Smooth muscle cell (in vitro differentiated cells): ENCODE measurements at regions not wholly inside any gene's neighbourhood (a gene's known extent, or its start where the extent isn't known, plus 50 kb on each side); places are given as distances from the start of the nearest gene placed in this dataset.

Source experiments
- DNase-seq: peaks from one replicate; lab custom pipeline; 2025; ENCODE audit not compliant: unreplicated experiment; lab: John Stamatoyannopoulos, UW
- H2AFZ ChIP-seq: fragments of 200-600 bp; sonication (generic); 2 replicates; pipeline ENCODE4 v1.6.0; 2016; ENCODE audit warnings: antibody characterized with exemption, low read depth, mild to moderate bottlenecking
- H3F3A ChIP-seq: fragments of 200-600 bp; sonication (generic); 2 replicates; pipeline ENCODE4 v1.6.0; 2017; ENCODE audit warnings: antibody characterized with exemption, low read depth
- H3K27ac ChIP-seq: fragments of 200-600 bp; sonication (generic); 2 replicates; pipeline ENCODE4 v1.5.1; 2016; ENCODE audit warnings: low read depth, mild to moderate bottlenecking
- H3K27me3 ChIP-seq: fragments of 200-600 bp; sonication (generic); 2 replicates; pipeline ENCODE4 v1.6.1; 2016; ENCODE audit warnings: low read depth, mild to moderate bottlenecking
- H3K36me3 ChIP-seq: fragments of 200-600 bp; sonication (generic); 2 replicates; pipeline ENCODE4 v1.5.1; 2016; ENCODE audit warnings: low read depth
- H3K4me1 ChIP-seq: fragments of 200-600 bp; sonication (generic); 2 replicates; pipeline ENCODE4 v1.5.1; 2016; ENCODE audit warnings: low read depth
- H3K4me2 ChIP-seq: fragments of 200-600 bp; sonication (generic); 2 replicates; pipeline ENCODE4 v1.6.0; 2016; ENCODE audit warnings: mild to moderate bottlenecking
- H3K4me3 ChIP-seq: fragments of 200-600 bp; sonication (generic); 2 replicates; pipeline ENCODE4 v1.5.1; 2016; ENCODE audit warnings: mild to moderate bottlenecking
- H3K79me2 ChIP-seq: fragments of 200-600 bp; sonication (generic); 2 replicates; pipeline ENCODE4 v1.6.0; 2016; ENCODE audit warnings: low read depth, mild to moderate bottlenecking
- H3K9ac ChIP-seq: fragments of 200-600 bp; sonication (generic); 2 replicates; pipeline ENCODE4 v1.6.0; 2016; ENCODE audit warnings: low read depth
- H3K9me3 ChIP-seq: fragments of 200-600 bp; sonication (generic); replicated peaks from 2 replicates; pipeline ENCODE4 v1.5.1; 2016; ENCODE audit warnings: low read depth
- H4K20me1 ChIP-seq: fragments of 200-600 bp; sonication (generic); 2 replicates; pipeline ENCODE4 v1.6.0; 2016; ENCODE audit warnings: low read depth
- WGBS: methylation state at CpG from one replicate; pipeline ENCODE4 v1.1.7; 2016; ENCODE audit warnings: low lambda C conversion rate; 5-methylcytosine and 5-hydroxymethylcytosine counted together
- TF ChIP-seq, protein P1 (sequence below): fragments of 200-600 bp; sonication (generic); IDR thresholded peaks from 2 replicates; pipeline ENCODE4 v1.5.1; 2017; ENCODE audit warnings: borderline replicate concordance, mild to moderate bottlenecking, antibody characterized with exemption; ENCODE audit not compliant: insufficient read depth, poor library complexity, severe bottlenecking

DNA sequence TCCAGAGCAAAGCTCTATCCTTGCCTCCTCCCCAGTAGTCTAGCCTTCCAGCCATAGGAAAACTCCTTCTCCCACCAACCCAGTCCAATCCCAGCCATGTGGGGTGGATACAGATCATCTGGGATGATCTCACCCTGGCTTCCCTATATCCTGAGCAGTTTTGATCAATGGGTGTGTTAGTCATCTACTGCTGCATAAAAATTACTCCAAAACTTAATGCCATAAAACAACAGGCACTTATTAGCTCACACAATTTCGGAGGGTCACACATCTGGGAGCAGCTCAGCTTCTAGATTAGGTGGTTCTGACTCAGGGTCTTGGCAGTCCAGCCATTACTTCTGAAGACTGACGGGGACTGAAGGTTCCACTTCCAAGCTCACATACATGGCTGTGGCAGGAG, 190.4 kb downstream of the SPP2 start:
- WGBS: 37% methylated on average over 2 of the region's 2 CpGs
- no peaks in the 10 kb centered on the region for H3K27me3 ChIP-seq
- no peak overlapping the region for H3K9ac ChIP-seq
- H3K4me2 ChIP-seq: no peak overlapping the region
- H3K9me3 ChIP-seq: no peaks in the 10 kb centered on the region
- H3K27ac ChIP-seq: peak overlapping the region; percentile 80
- H3K4me1 ChIP-seq: peaks cover 26% of the 10 kb centered on the region
- H3F3A ChIP-seq: peaks cover 3% of the 10 kb centered on the region
- DNase-seq: no peak
- no peaks in the 10 kb centered on the region for H3K79me2 ChIP-seq
- H2AFZ ChIP-seq: no peak overlapping the region
- no peaks in the 10 kb centered on the region for H4K20me1 ChIP-seq
- no peaks in the 10 kb centered on the region for H3K36me3 ChIP-seq
- H3K4me3 ChIP-seq: no peak overlapping the region
- TF ChIP-seq, protein P1, sequence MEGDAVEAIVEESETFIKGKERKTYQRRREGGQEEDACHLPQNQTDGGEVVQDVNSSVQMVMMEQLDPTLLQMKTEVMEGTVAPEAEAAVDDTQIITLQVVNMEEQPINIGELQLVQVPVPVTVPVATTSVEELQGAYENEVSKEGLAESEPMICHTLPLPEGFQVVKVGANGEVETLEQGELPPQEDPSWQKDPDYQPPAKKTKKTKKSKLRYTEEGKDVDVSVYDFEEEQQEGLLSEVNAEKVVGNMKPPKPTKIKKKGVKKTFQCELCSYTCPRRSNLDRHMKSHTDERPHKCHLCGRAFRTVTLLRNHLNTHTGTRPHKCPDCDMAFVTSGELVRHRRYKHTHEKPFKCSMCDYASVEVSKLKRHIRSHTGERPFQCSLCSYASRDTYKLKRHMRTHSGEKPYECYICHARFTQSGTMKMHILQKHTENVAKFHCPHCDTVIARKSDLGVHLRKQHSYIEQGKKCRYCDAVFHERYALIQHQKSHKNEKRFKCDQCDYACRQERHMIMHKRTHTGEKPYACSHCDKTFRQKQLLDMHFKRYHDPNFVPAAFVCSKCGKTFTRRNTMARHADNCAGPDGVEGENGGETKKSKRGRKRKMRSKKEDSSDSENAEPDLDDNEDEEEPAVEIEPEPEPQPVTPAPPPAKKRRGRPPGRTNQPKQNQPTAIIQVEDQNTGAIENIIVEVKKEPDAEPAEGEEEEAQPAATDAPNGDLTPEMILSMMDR: no peak

DNA sequence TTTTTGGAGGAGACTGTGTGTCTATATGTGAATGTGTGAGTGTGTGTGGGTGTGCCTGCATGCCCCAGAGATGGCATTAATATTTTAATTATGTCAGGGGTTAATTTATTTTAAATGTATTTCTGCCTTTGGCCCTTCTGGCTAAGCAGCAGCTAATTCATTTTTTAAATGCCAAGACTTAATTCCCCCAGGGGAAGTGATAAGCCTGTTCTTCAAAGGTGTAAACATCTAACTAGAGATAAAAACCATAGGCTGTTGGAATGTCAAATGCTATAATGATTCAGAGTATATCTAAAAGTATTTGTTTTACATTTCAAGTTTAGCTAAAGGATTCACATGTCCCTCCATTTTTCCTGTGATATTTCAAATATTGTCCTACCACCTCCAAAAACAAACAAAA, 184.7 kb downstream of the SPP2 start:
- Histone ChIP-seq H3K9me3 (no peaks in the 10 kb centered on the region), H3F3A (no peaks in the 10 kb centered on the region), H3K79me2 (no peaks in the 10 kb centered on the region), H2AFZ (no peak overlapping the region), H3K27me3 (no peaks in the 10 kb centered on the region), H4K20me1 (no peaks in the 10 kb centered on the region), H3K9ac (no peak overlapping the region), H3K4me2 (no peak overlapping the region), H3K27ac (no peak overlapping the region), H3K4me3 (no peak overlapping the region), H3K4me1 (no peaks in the 10 kb centered on the region), H3K36me3 (no peaks in the 10 kb centered on the region)
- no peak for DNase-seq
- TF ChIP-seq, protein P1: no peak

DNA sequence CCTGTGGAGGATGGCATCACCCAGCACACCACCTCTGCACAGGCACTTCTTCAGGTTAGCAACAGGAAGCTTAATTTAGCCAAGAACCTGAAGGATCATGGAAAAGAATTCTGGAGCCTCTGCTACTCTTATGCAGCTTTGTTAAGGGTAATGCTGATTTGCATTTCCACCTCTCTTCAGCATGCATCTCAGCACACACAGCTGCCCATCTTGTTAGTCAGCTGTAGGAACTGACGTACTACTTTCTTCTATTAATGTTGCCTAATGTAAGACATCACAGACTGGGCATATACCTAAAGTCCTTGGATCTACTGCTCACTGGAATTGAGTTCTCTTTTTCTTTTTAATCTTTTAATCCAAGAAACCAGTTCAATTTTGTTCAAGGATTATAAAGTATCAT, 181.0 kb downstream of the SPP2 start:
- 72% methylated on average over 1 of the region's 1 CpG for WGBS
- H3K4me1 ChIP-seq: no peaks in the 10 kb centered on the region
- H4K20me1 ChIP-seq: no peaks in the 10 kb centered on the region
- no peak overlapping the region for H3K4me3 ChIP-seq
- H3K36me3 ChIP-seq: no peaks in the 10 kb centered on the region
- H3K9me3 ChIP-seq: no peaks in the 10 kb centered on the region
- no peaks in the 10 kb centered on the region for H3K79me2 ChIP-seq
- no peak overlapping the region for H3K9ac ChIP-seq
- H3K27me3 ChIP-seq: no peaks in the 10 kb centered on the region
- H3K4me2 ChIP-seq: no peak overlapping the region
- no peak overlapping the region for H2AFZ ChIP-seq
- DNase-seq: no peak
- H3K27ac ChIP-seq: no peak overlapping the region
- H3F3A ChIP-seq: no peaks in the 10 kb centered on the region
- TF ChIP-seq, protein P1: no peak

DNA sequence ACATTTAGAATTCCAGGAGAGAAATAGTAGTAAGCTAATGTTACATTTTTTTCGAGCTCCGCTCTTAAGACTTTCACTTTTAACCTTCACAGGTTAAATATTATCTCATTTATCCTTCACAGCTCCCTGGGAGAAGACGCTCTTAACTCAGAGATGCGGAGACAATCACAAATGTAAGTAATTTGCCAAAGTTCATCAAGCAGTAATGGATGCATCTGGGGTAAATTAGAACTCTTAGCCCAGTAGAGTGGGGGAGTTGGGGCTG, 168.5 kb downstream of the SPP2 start:
- TF ChIP-seq, protein P1: no peak
- H3K4me2 ChIP-seq: no peak overlapping the region

More for the DNA sequence above, 168.5 kb downstream of the SPP2 start:
- H3K4me3 ChIP-seq: no peak overlapping the region
- no peak overlapping the region for H3K27ac ChIP-seq
- H3K9me3 ChIP-seq: no peaks in the 10 kb centered on the region
- H2AFZ ChIP-seq: no peak overlapping the region
- no peaks in the 10 kb centered on the region for H3K4me1 ChIP-seq
- H3K9ac ChIP-seq: no peak overlapping the region
- DNase-seq: no peak
- no peaks in the 10 kb centered on the region for H3K27me3 ChIP-seq
- 91% methylated on average over 4 of the region's 4 CpGs for whole genome bisulfite sequencing
- H4K20me1 ChIP-seq: no peaks in the 10 kb centered on the region
- H3F3A ChIP-seq: no peaks in the 10 kb centered on the region
- H3K36me3 ChIP-seq: no peaks in the 10 kb centered on the region
- no peaks in the 10 kb centered on the region for H3K79me2 ChIP-seq
